MM.1S (cell line): ENCODE measurements at regions not wholly inside any gene's neighbourhood (a gene's known extent, or its start where the extent isn't known, plus 50 kb on each side); places are given as distances from the start of the nearest gene placed in this dataset.

Experiments
- DNase-seq: peaks from one replicate; pipeline ENCODE4 v3.0.0-alpha.2; 2015
- H2AFZ ChIP-seq: fragments of 300-600 bp; sonication (generic); 2 replicates; pipeline ENCODE4 v1.6.0; 2016; ENCODE audit warnings: antibody characterized with exemption, low read length
- H3F3A ChIP-seq: fragments of 300-600 bp; sonication (generic); 2 replicates; pipeline ENCODE4 v1.6.1; 2016; ENCODE audit warnings: mild to moderate bottlenecking, antibody characterized with exemption, low read length, moderate library complexity, mixed read lengths; ENCODE audit not compliant: insufficient read depth
- H3K27ac ChIP-seq: fragments of 300-600 bp; sonication (generic); 2 replicates; pipeline ENCODE4 v1.5.1; 2016; ENCODE audit warnings: mild to moderate bottlenecking, low read length
- H3K27me3 ChIP-seq: fragments of 300-600 bp; sonication (generic); replicated peaks from 2 replicates; pipeline ENCODE4 v1.6.0; 2016; ENCODE audit warnings: low read length; ENCODE audit not compliant: insufficient read depth
- H3K36me3 ChIP-seq: fragments of 300-600 bp; sonication (generic); replicated peaks from 2 replicates; pipeline ENCODE4 v1.6.1; 2016; ENCODE audit warnings: mild to moderate bottlenecking, low read length, mixed read lengths; ENCODE audit not compliant: insufficient read depth
- H3K4me1 ChIP-seq: fragments of 300-600 bp; sonication (generic); 2 replicates; pipeline ENCODE4 v1.6.1; 2016; ENCODE audit warnings: low read length, mixed read lengths
- H3K4me2 ChIP-seq: fragments of 300-600 bp; sonication (generic); 2 replicates; pipeline ENCODE4 v1.6.0; 2016; ENCODE audit warnings: low read depth, low read length
- H3K4me3 ChIP-seq: fragments of 300-600 bp; sonication (generic); 2 replicates; pipeline ENCODE4 v1.5.1; 2016; ENCODE audit warnings: low read length, mixed read lengths
- H3K79me2 ChIP-seq: fragments of 300-600 bp; sonication (generic); 2 replicates; pipeline ENCODE4 v1.6.1; 2016; ENCODE audit warnings: mixed run types, low read length, mixed read lengths
- H3K9ac ChIP-seq: fragments of 300-600 bp; sonication (generic); 2 replicates; pipeline ENCODE4 v1.6.1; 2016; ENCODE audit warnings: low read length, mixed read lengths
- H3K9me2 ChIP-seq: fragments of 300-600 bp; sonication (generic); replicated peaks from 2 replicates; pipeline ENCODE4 v1.6.1; 2016; ENCODE audit warnings: mild to moderate bottlenecking, low read length, mixed read lengths; ENCODE audit not compliant: insufficient read depth
- H3K9me3 ChIP-seq: fragments of 300-600 bp; sonication (generic); replicated peaks from 2 replicates; pipeline ENCODE4 v1.6.1; 2016; ENCODE audit warnings: mild to moderate bottlenecking, low read length, mixed read lengths; ENCODE audit not compliant: insufficient read depth
- H4K20me1 ChIP-seq: fragments of 300-600 bp; sonication (generic); 2 replicates; pipeline ENCODE4 v1.6.1; 2016; ENCODE audit warnings: mild to moderate bottlenecking, low read length, moderate library complexity, mixed read lengths; ENCODE audit not compliant: insufficient read depth
- EZH2 ChIP-seq: fragments of 300-600 bp; sonication (generic); optimal IDR thresholded peaks from 2 replicates; pipeline ENCODE3; 2017; ENCODE audit warnings: low read depth, mild to moderate bottlenecking, antibody characterized with exemption, low read length, mixed read lengths
- EZH2phosphoT487 ChIP-seq: fragments of 300-600 bp; sonication (generic); IDR thresholded peaks from 2 replicates; pipeline ENCODE4 v1.6.1; 2018; ENCODE audit warnings: antibody characterized with exemption, low read length
- TF ChIP-seq, protein P1 (sequence below): fragments of 300-600 bp; sonication (generic); IDR thresholded peaks from 2 replicates; pipeline ENCODE4 v1.5.1; 2016; ENCODE audit warnings: antibody characterized with exemption, low read length, mixed read lengths

DNA sequence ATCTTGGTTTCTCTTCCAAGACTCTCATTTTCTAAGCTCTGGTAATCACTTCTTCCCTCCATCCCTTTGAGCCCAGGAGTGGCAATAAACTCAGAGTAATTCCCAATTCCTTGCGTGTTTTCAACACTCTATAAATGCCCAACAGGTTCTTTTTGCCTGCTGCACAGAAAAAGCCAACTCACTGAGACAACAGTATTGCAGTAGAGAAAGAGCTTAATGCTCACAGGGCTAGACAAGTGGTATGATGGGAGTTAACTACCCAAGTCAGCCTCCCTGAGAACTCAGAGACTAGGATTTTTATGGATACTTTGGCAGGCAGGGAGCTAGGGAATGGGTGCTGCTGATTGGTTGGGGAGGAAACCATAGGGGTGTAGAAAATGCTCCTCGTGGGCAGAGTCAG lies 103.4 kb downstream of the MTNR1A start:
- Histone ChIP-seq H3K27me3 (no peaks in the 10 kb centered on the region), H3F3A (no peaks in the 10 kb centered on the region), H3K4me1 (no peaks in the 10 kb centered on the region), H3K36me3 (no peaks in the 10 kb centered on the region), H3K9me3 (no peaks in the 10 kb centered on the region), H3K9me2 (no peaks in the 10 kb centered on the region), H3K4me2 (no peak overlapping the region), H3K27ac (no peak overlapping the region), H4K20me1 (no peaks in the 10 kb centered on the region), H3K4me3 (no peak overlapping the region), H3K79me2 (no peaks in the 10 kb centered on the region), H2AFZ (no peak overlapping the region), H3K9ac (no peak overlapping the region)
- DNase-seq = no peak
- TF ChIP-seq EZH2 (no peak), EZH2phosphoT487 (no peak)
- TF ChIP-seq, protein P1, sequence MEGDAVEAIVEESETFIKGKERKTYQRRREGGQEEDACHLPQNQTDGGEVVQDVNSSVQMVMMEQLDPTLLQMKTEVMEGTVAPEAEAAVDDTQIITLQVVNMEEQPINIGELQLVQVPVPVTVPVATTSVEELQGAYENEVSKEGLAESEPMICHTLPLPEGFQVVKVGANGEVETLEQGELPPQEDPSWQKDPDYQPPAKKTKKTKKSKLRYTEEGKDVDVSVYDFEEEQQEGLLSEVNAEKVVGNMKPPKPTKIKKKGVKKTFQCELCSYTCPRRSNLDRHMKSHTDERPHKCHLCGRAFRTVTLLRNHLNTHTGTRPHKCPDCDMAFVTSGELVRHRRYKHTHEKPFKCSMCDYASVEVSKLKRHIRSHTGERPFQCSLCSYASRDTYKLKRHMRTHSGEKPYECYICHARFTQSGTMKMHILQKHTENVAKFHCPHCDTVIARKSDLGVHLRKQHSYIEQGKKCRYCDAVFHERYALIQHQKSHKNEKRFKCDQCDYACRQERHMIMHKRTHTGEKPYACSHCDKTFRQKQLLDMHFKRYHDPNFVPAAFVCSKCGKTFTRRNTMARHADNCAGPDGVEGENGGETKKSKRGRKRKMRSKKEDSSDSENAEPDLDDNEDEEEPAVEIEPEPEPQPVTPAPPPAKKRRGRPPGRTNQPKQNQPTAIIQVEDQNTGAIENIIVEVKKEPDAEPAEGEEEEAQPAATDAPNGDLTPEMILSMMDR = no peak

DNA sequence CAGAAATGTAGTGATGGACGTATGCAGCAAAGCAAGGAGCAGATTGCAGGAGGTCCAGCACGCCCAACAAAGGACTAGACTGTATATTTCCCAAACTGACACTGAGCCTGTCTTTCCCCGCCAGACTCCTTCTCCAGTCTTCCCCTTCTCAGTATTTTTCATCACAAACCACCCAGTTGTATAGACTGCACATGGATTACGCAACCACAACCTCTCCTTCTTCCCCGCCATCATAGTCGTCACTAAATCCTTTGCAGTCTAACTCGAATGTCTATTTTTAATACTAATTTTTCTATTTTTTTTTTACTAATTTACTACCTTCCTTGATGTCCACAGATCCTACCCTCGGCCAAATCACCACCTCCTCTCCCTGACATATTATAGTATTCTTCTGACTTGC lies 105.4 kb downstream of the MTNR1A start:
- TF ChIP-seq EZH2phosphoT487 (no peak), EZH2 (no peak)
- TF ChIP-seq, protein P1 = no peak
- no peaks in the 10 kb centered on the region for H3K79me2 ChIP-seq
- H3K4me2 ChIP-seq = no peak overlapping the region
- no peak overlapping the region for H2AFZ ChIP-seq
- H3K4me1 ChIP-seq = no peaks in the 10 kb centered on the region
- no peak overlapping the region for H3K27ac ChIP-seq
- no peak overlapping the region for H3K4me3 ChIP-seq
- DNase-seq = no peak
- no peaks in the 10 kb centered on the region for H3K36me3 ChIP-seq
- H3K9me2 ChIP-seq = no peaks in the 10 kb centered on the region
- no peaks in the 10 kb centered on the region for H4K20me1 ChIP-seq
- H3F3A ChIP-seq = no peaks in the 10 kb centered on the region
- H3K9ac ChIP-seq = no peak overlapping the region
- no peaks in the 10 kb centered on the region for H3K27me3 ChIP-seq
- H3K9me3 ChIP-seq = no peaks in the 10 kb centered on the region

DNA sequence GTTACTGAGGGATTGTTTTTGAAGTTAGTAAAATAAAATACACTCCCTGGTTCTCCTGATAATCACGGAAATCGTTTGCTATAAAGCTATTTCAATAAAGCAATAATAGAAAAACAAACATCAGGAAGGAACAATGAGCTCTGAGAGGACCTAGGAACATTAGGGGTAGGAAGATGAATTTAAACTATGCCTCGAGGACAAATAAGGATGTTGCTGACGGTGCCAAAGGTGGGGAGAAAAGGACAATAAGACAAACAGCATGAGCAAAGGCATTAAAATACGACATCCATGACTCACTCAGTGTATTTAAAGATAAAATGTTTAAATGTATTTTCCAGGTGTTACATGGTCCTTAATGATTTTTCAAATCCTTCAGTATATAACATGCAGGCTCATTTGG lies 110.3 kb downstream of the MTNR1A start:
- no peaks in the 10 kb centered on the region for H3F3A ChIP-seq
- no peaks in the 10 kb centered on the region for H3K79me2 ChIP-seq
- DNase-seq = no peak
- H3K4me3 ChIP-seq = no peak overlapping the region
- TF ChIP-seq EZH2 (no peak), EZH2phosphoT487 (no peak)
- TF ChIP-seq, protein P1 = no peak
- H3K4me1 ChIP-seq = no peaks in the 10 kb centered on the region
- H3K9ac ChIP-seq = no peak overlapping the region
- H2AFZ ChIP-seq = no peak overlapping the region
- H3K36me3 ChIP-seq = no peaks in the 10 kb centered on the region
- H3K27ac ChIP-seq = no peak overlapping the region
- no peaks in the 10 kb centered on the region for H4K20me1 ChIP-seq
- H3K9me3 ChIP-seq = no peaks in the 10 kb centered on the region
- no peaks in the 10 kb centered on the region for H3K27me3 ChIP-seq
- H3K4me2 ChIP-seq = no peak overlapping the region
- H3K9me2 ChIP-seq = no peaks in the 10 kb centered on the region
